ENCODE measurements at regions not wholly inside any gene's neighbourhood (a gene's known extent, or its start where the extent isn't known, plus 50 kb on each side); places are given as distances from the start of the nearest gene placed in this dataset.

DNA sequence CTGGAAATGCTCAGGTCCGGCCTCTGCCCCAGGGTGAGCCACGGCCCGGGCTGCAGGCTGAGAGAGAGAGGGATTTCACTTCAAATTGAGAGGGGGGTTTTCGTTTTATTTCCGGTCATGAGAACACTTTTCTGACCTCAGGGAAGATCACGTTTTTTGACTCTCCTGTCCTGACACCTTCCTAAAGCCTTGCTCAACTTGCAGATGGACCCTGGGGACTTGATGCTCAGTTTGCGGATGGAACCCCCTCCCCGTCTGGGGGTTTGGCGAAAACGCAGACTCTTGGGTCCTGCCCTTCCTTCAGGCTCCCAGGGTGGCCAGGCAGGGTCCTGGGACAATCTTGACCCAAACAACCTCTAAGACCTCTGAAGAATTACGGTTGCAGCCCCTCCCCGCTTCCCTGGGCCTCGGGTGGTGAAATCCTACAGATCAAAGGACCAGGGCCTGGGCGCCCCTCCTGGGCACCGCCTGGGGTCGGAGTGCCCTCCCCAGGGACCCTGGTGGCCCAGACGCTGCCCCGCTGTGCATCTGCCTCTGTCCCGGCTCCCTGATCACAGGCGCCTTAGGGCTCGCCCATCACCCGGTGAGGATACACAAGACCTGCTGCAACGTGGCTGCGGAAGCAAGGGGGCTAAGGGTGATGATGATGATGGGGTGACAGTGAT lies 148.2 kb downstream of the ERMARD start:
- TF ChIP-seq SIN3A (IDR thresholded peaks at IDR 0.05; ENCODE audit: borderline replicate concordance, insufficient read depth, low read length) (no peak), TAF1 (IDR thresholded peaks at IDR 0.05; ENCODE audit: borderline replicate concordance, insufficient read depth, low read length) (no peak), POLR2AphosphoS5 (IDR thresholded peaks at IDR 0.05; ENCODE audit: low read depth, low read length) (no peak), FOXP2 (optimal IDR thresholded peaks at IDR 0.05; ENCODE audit: borderline replicate concordance, extremely low read depth, extremely low read length, insufficient read depth) (no peak)
- TF ChIP-seq, protein P1, sequence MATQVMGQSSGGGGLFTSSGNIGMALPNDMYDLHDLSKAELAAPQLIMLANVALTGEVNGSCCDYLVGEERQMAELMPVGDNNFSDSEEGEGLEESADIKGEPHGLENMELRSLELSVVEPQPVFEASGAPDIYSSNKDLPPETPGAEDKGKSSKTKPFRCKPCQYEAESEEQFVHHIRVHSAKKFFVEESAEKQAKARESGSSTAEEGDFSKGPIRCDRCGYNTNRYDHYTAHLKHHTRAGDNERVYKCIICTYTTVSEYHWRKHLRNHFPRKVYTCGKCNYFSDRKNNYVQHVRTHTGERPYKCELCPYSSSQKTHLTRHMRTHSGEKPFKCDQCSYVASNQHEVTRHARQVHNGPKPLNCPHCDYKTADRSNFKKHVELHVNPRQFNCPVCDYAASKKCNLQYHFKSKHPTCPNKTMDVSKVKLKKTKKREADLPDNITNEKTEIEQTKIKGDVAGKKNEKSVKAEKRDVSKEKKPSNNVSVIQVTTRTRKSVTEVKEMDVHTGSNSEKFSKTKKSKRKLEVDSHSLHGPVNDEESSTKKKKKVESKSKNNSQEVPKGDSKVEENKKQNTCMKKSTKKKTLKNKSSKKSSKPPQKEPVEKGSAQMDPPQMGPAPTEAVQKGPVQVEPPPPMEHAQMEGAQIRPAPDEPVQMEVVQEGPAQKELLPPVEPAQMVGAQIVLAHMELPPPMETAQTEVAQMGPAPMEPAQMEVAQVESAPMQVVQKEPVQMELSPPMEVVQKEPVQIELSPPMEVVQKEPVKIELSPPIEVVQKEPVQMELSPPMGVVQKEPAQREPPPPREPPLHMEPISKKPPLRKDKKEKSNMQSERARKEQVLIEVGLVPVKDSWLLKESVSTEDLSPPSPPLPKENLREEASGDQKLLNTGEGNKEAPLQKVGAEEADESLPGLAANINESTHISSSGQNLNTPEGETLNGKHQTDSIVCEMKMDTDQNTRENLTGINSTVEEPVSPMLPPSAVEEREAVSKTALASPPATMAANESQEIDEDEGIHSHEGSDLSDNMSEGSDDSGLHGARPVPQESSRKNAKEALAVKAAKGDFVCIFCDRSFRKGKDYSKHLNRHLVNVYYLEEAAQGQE (IDR thresholded peaks at IDR 0.05; ENCODE audit: insufficient read depth in 1 of 2, low read depth in 2 of 2, low read length in 2 of 2) = no peak

DNA sequence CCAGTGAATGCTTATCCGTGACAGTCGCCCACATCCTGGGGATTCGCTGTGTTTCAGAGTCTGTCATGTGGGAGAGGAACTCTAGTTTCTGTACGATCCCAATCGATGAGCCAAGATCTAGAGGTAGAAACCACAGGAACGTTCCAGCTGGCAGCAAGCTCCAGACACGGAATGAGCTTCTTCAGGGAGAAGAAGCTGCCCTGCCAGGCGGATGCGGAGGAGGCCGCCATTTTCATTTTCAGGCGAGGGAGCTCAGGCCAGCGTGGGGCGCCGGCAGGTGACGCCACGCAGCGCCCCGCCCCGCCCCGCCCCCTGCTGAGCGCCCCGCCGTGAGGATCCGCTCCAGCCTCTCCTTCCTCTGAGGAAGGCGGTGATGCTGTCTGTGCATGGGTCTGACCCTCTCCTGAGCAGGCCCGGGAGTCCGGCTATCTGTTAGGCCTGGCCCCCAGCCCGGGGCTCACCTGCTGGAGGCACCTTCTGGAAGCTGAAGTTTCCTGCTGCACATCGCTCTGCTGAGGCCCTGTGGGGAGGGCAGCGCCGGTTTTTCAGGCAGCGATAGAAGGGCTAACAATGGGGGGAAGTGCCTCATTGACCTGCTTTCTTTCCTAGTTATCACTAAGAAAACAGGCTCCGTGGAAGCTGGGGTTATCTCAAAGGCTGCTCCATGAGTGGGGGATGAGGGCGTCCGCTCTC lies 147.5 kb downstream of the ERMARD start:
- TF ChIP-seq FOXP2 (optimal IDR thresholded peaks at IDR 0.05; ENCODE audit: borderline replicate concordance, extremely low read depth, extremely low read length, insufficient read depth) (no peak), TAF1 (IDR thresholded peaks at IDR 0.05; ENCODE audit: borderline replicate concordance, insufficient read depth, low read length) (no peak)

DNA sequence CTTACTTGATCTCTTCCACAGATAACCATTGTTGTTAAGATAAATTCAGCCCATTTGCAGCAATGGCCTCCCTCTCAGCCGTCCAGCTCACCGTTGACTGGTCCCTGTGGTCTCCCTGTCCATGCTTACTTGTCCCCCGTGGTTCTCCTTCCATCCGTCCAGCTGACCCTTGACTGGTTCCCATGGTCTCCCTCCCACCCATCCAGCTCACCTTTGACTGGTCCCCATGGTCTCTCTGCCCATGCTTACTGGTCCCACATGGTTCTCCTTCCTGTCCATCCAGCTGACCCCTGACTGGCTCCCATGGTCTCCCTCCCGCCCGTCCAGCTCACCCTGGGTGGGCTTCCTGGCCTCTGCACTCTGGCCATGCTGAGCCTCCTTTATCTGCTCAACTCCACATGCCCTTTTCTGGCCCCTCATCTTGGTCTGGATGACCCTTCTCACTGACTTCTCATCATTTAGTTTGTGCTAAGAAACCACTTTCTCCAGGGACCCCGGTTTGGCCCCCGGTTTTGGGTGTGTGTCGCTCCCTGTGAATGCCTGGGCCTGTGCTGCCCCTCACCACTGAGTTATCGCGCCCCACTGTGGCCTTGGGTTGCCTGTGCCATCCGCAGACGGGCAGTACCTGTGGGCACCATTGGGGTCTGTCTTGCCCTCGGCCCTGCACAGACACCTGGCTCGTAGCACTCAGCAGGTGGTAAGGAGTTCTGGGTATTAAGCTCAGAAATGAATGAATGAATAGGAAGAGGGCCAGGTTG lies 146.4 kb downstream of the ERMARD start:
- TF ChIP-seq POLR2AphosphoS5 (IDR thresholded peaks at IDR 0.05; ENCODE audit: low read depth, low read length) = no peak
- TF ChIP-seq FOXP2 (optimal IDR thresholded peaks at IDR 0.05; ENCODE audit: borderline replicate concordance, extremely low read depth, extremely low read length, insufficient read depth) = no peak

DNA sequence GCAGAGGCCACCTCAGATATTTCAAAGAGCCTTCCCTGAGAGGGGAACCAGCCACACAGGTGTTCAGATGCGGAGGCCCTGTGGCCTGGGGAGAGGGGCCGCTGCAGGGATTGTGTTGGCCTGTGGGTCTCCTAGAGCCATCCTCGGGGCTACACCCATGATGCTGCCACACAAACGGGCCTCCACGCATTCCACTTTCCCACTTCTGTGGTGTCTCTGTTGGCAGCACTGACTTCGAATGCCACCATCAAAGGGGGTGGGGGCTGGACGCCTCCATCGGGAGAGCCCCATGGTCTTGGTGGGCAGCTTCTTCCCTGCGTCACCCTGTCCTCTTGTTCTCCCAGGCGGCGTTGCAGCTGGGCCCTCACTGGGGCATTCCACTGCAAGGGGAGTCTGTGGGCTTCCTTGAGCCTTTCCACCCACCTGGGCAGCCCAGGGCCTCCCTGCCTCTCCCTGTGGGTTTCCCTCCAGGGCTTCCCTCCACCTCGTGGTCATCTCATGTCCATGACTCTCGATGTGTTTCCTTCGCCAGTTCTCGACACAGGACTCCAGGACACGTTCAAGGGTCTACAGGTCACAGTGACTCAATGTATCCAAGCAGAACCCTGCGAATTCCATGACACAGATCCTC lies 145.5 kb downstream of the ERMARD start:
- TF ChIP-seq, protein P1 (IDR thresholded peaks at IDR 0.05; ENCODE audit: insufficient read depth in 1 of 2, low read depth in 2 of 2, low read length in 2 of 2) = no peak
- TF ChIP-seq POLR2AphosphoS5 (IDR thresholded peaks at IDR 0.05; ENCODE audit: low read depth, low read length) = no peak
- TF ChIP-seq TAF1 (IDR thresholded peaks at IDR 0.05; ENCODE audit: borderline replicate concordance, insufficient read depth, low read length) = no peak
- TF ChIP-seq SIN3A (IDR thresholded peaks at IDR 0.05; ENCODE audit: borderline replicate concordance, insufficient read depth, low read length) = no peak
- TF ChIP-seq FOXP2 (optimal IDR thresholded peaks at IDR 0.05; ENCODE audit: borderline replicate concordance, extremely low read depth, extremely low read length, insufficient read depth) = no peak

DNA sequence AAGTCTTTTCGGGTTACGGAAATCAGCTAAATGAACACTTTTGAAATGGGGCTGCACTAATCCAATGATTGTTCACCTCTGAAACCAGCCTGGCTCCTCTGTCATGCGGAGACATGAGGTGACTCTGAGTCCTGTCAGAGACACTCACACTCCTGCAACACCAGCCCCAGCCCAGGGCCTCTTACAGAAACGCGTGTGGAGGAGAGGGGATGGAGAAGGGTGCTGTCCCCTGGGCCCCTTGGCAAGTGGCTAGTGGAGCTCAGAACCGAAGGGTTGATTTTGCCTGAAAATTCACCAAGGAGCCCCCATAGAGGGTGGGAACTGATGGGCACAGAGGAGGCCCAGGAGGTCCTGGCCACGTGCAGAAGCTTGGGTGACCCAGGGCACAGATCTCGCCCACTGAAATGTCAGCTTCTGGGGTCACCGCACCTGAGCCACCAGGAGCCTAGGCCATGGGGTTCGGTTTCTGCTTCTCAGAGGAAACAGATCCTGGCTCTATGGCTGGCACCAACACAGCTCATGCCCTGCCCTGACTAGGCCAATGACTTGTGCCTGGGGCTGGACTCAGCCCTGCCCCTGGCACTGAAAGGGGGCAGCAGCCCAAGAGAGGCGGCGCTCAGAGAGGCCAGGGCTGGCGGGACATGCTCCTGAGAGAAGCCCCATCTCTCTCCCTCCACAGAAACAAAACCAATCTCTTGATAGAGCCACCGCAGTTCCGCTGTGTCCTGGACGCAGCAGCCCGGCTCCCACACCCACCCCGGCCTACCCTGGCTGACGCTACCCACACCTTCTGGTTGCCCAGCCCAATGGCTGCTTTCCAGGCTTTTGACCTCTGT lies 144.7 kb downstream of the ERMARD start:
- TF ChIP-seq TAF1 (IDR thresholded peaks at IDR 0.05; ENCODE audit: borderline replicate concordance, insufficient read depth, low read length) = no peak
- TF ChIP-seq FOXP2 (optimal IDR thresholded peaks at IDR 0.05; ENCODE audit: borderline replicate concordance, extremely low read depth, extremely low read length, insufficient read depth) = no peak
- TF ChIP-seq POLR2AphosphoS5 (IDR thresholded peaks at IDR 0.05; ENCODE audit: low read depth, low read length) = no peak
- no peak for TF ChIP-seq SIN3A (IDR thresholded peaks at IDR 0.05; ENCODE audit: borderline replicate concordance, insufficient read depth, low read length)
- TF ChIP-seq, protein P1 (IDR thresholded peaks at IDR 0.05; ENCODE audit: insufficient read depth in 1 of 2, low read depth in 2 of 2, low read length in 2 of 2) = no peak
